Sigmoid colon (tissue), 3 donors: ENCODE measurements at regions not wholly inside any gene's neighbourhood (a gene's known extent, or its start where the extent isn't known, plus 50 kb on each side); places are given as distances from the start of the nearest gene placed in this dataset.

Experiments
- POLR2A ChIP-seq, 2 donors: fragments of 450-650 bp; IDR thresholded peaks; one replicate each; pipeline ENCODE4 v1.6.1; 2016; ENCODE audit warnings: antibody characterized with exemption in 2 of 2, mild to moderate bottlenecking in 2 of 2, moderate library complexity in 2 of 2
- TF ChIP-seq, protein P1 (sequence below), 4 experiments: fragments of 450-650 bp in 3 of 4; fragments of 200-600 bp in 1 of 4; IDR thresholded peaks; one replicate each; pipeline ENCODE4 v1.5.1; 2016 to 2019; ENCODE audit warnings: antibody characterized with exemption in 4 of 4, mild to moderate bottlenecking in 3 of 4, moderate library complexity in 2 of 4

- TF ChIP-seq, protein P1, sequence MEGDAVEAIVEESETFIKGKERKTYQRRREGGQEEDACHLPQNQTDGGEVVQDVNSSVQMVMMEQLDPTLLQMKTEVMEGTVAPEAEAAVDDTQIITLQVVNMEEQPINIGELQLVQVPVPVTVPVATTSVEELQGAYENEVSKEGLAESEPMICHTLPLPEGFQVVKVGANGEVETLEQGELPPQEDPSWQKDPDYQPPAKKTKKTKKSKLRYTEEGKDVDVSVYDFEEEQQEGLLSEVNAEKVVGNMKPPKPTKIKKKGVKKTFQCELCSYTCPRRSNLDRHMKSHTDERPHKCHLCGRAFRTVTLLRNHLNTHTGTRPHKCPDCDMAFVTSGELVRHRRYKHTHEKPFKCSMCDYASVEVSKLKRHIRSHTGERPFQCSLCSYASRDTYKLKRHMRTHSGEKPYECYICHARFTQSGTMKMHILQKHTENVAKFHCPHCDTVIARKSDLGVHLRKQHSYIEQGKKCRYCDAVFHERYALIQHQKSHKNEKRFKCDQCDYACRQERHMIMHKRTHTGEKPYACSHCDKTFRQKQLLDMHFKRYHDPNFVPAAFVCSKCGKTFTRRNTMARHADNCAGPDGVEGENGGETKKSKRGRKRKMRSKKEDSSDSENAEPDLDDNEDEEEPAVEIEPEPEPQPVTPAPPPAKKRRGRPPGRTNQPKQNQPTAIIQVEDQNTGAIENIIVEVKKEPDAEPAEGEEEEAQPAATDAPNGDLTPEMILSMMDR (IDR thresholded peaks at IDR 0.05) = no peak
- TF ChIP-seq POLR2A (IDR thresholded peaks at IDR 0.05) = no peak
Observed at GRCh38 chr20:61025536-61025935, 226.5 kb upstream of the CDH4 start.
